ENCODE measurements at regions not wholly inside any gene's neighbourhood (a gene's known extent, or its start where the extent isn't known, plus 50 kb on each side); places are given as distances from the start of the nearest gene placed in this dataset.

- no peaks in the 10 kb centered on the region for H3K9me3 ChIP-seq (ENCODE audit: control insufficient read depth, insufficient read depth, low read length)
- no peak overlapping the region for H3K9ac ChIP-seq (ENCODE audit: low read depth, low read length)
- no peaks in the 10 kb centered on the region; the same call in 1 of the 2 replicates for H3K36me3 ChIP-seq (ENCODE audit: insufficient read depth, low read length)
- no peaks in the 10 kb centered on the region for H3K4me1 ChIP-seq (ENCODE audit: insufficient read depth, low read length)
Observed at GRCh38 chr12:64931321-64931720, 106.9 kb downstream of the TBC1D30 start.

GRCh38 chr12:64931981-64932380 is 107.5 kb downstream of the TBC1D30 start:
- Histone ChIP-seq H3K9ac (ENCODE audit: low read depth, low read length) (no peak overlapping the region), H3K36me3 (ENCODE audit: insufficient read depth, low read length) (no peaks in the 10 kb centered on the region; the same call in 1 of the 2 replicates), H3K4me1 (ENCODE audit: insufficient read depth, low read length) (no peaks in the 10 kb centered on the region), H3K9me3 (ENCODE audit: control insufficient read depth, insufficient read depth, low read length) (no peaks in the 10 kb centered on the region)

GRCh38 chr12:64933791-64934190 is 109.3 kb downstream of the TBC1D30 start:
- no peaks in the 10 kb centered on the region for H3K9me3 ChIP-seq (ENCODE audit: control insufficient read depth, insufficient read depth, low read length)
- H3K9ac ChIP-seq (ENCODE audit: low read depth, low read length) = no peak overlapping the region
- no peaks in the 10 kb centered on the region for H3K4me1 ChIP-seq (ENCODE audit: insufficient read depth, low read length)
- H3K36me3 ChIP-seq (ENCODE audit: insufficient read depth, low read length) = no peaks in the 10 kb centered on the region; the same call in 1 of the 2 replicates

DNA sequence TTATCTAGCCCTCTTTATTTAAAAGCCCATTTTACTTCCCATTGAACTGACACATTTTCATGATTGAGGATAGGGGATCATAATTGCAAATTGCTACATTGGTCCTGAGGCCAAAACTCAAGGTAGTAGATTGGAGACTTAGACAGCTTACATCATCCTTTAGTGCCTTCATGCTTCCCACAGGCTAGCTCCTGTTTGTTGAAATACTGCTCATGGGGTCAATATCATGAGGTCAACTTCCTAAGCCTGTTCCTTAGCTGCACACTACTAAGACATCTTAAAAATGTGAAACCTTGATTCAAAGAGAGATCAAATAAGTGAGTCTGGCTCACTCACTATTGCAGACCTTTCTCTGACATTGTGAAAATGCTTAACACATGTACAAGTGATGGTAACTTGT is 113.0 kb downstream of the TBC1D30 start:
- no peaks in the 10 kb centered on the region for H3K4me1 ChIP-seq (ENCODE audit: insufficient read depth, low read length)
- H3K36me3 ChIP-seq (ENCODE audit: insufficient read depth, low read length) = no peaks in the 10 kb centered on the region; the same call in 1 of the 2 replicates
- no peak overlapping the region for H3K9ac ChIP-seq (ENCODE audit: low read depth, low read length)
- H3K9me3 ChIP-seq (ENCODE audit: control insufficient read depth, insufficient read depth, low read length) = no peaks in the 10 kb centered on the region

DNA sequence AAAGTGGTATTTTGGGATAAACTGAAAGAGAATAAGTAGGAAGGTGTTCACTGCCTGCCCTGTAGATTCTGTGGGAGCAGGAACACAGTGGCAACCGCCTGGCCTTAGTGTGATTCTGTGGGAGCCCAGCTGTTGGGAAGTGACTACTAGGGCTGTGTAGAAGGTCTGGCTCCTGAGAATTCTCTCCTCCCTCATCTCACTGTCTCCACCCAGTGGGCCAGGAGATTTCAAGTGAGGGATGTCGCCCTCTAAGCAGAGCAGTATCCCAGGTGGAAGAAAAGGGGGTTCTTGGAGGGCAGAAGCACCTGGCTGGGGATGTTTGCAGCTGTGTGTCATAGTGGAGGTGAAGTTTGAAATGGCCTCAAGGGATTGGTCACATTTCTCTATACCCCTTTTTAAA is 113.7 kb downstream of the TBC1D30 start:
- H3K4me1 ChIP-seq (ENCODE audit: insufficient read depth, low read length) = no peaks in the 10 kb centered on the region
- no peaks in the 10 kb centered on the region for H3K9me3 ChIP-seq (ENCODE audit: control insufficient read depth, insufficient read depth, low read length)
- H3K9ac ChIP-seq (ENCODE audit: low read depth, low read length) = no peak overlapping the region
- H3K36me3 ChIP-seq (ENCODE audit: insufficient read depth, low read length) = no peaks in the 10 kb centered on the region; the same call in 1 of the 2 replicates

- Histone ChIP-seq H3K36me3 (ENCODE audit: insufficient read depth, low read length) (no peaks in the 10 kb centered on the region; the same call in 1 of the 2 replicates), H3K4me1 (ENCODE audit: insufficient read depth, low read length) (no peaks in the 10 kb centered on the region), H3K9me3 (ENCODE audit: control insufficient read depth, insufficient read depth, low read length) (no peaks in the 10 kb centered on the region), H3K9ac (ENCODE audit: low read depth, low read length) (no peak overlapping the region)
Observed at GRCh38 chr12:64943686-64944085, 119.2 kb downstream of the TBC1D30 start.

DNA sequence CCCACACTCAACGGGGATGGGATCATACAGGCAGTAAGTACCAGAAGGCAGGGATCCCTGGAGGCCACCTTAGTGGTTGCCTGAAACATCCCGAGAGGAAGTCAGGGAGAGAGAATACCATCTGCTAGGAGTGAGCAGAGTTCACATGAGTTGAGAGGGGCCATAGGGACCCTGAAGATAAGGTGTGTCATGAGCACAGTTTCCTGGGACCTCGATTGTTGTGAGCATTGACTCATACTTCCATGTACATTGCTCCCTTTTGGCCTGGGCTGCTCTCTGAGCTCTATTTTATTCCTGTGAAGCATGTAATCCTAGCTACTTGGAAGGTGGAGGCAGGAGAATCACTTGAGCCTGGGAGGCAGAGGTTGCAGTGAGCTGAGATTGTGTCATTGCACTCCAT is 120.5 kb downstream of the TBC1D30 start:
- Histone ChIP-seq H3K9ac (ENCODE audit: low read depth, low read length) (no peak overlapping the region), H3K9me3 (ENCODE audit: control insufficient read depth, insufficient read depth, low read length) (no peaks in the 10 kb centered on the region), H3K36me3 (ENCODE audit: insufficient read depth, low read length) (no peaks in the 10 kb centered on the region; the same call in 1 of the 2 replicates), H3K4me1 (ENCODE audit: insufficient read depth, low read length) (no peaks in the 10 kb centered on the region)

DNA sequence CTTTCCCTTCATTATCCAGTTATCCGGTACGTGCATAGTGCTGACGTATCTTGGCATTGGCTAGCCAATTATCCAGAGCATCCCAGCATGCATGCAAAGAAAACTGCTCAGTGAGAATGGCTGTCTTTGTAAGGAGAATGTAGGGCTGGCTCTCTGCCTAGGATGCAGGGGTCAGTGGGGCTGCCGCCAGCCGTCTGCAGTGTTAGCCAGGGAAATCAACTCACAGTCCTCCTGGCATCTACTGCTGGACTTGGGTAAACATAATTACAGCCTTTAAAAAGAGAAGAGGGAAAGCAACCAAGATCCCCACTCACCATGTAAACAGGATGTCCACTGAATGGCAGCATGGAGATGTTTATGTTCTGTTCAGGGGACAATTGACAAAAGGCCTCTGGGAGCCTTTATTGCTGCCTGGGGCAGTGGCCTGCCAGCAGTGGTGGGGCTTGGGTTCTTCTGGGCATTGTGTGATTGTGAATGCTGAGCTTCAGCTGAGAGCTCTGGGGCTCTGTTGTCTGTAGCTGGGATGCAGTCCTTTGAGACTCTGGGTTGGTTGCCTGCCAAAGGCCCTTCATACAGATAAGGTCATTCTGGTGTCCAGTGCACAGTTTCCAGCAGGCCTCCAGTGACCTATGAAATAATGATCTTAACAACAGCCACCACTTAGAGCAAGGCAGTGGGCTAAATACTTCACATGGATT is 121.8 kb downstream of the TBC1D30 start:
- H3K9me3 ChIP-seq (ENCODE audit: control insufficient read depth, insufficient read depth, low read length) = no peaks in the 10 kb centered on the region
- H3K4me1 ChIP-seq (ENCODE audit: insufficient read depth, low read length) = no peaks in the 10 kb centered on the region
- no peaks in the 10 kb centered on the region; the same call in 1 of the 2 replicates for H3K36me3 ChIP-seq (ENCODE audit: insufficient read depth, low read length)
- H3K9ac ChIP-seq (ENCODE audit: low read depth, low read length) = no peak overlapping the region

- H3K4me1 ChIP-seq (ENCODE audit: insufficient read depth, low read length) = no peaks in the 10 kb centered on the region; the same call in 1 of the 2 replicates
- no peaks in the 10 kb centered on the region; the same call in 1 of the 2 replicates for H3K36me3 ChIP-seq (ENCODE audit: insufficient read depth, low read length)
- no peaks in the 10 kb centered on the region for H3K9me3 ChIP-seq (ENCODE audit: control insufficient read depth, insufficient read depth, low read length)
- H3K9ac ChIP-seq (ENCODE audit: low read depth, low read length) = no peak overlapping the region
Observed at GRCh38 chr12:64950711-64951298, 126.4 kb downstream of the TBC1D30 start.

GRCh38 chr12:64951944-64952343 is 127.5 kb downstream of the TBC1D30 start:
- H3K4me1 ChIP-seq (ENCODE audit: insufficient read depth, low read length) = no peaks in the 10 kb centered on the region; the same call in 1 of the 2 replicates

DNA sequence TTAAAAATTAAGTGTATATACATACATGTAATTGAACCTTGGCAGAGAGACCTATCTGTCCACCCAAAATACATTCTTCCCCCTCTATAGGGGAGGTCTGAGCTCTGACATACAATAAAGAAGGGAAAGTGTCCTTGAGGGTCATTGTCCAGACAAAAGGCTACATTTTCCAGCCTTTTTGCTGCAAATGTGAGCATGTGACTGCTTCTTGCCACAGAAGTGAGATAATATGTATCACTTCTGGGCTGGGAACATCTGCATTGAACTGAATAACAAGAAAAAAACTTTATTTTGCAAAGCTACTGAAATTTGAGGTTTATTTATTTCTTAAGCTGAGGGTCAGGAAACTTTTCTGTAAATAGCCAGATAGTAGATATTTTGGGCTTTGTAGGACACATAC is 131.3 kb downstream of the TBC1D30 start:
- no peak overlapping the region for H3K9ac ChIP-seq (ENCODE audit: low read depth, low read length)
- H3K4me1 ChIP-seq (ENCODE audit: insufficient read depth, low read length) = no peaks in the 10 kb centered on the region; the same call in 1 of the 2 replicates
- no peaks in the 10 kb centered on the region for H3K9me3 ChIP-seq (ENCODE audit: control insufficient read depth, insufficient read depth, low read length)
- H3K36me3 ChIP-seq (ENCODE audit: insufficient read depth, low read length) = no peaks in the 10 kb centered on the region

More at GRCh38 chr12:64951944-64952343, 127.5 kb downstream of the TBC1D30 start:
- Histone ChIP-seq H3K9ac (ENCODE audit: low read depth, low read length) (no peak overlapping the region), H3K36me3 (ENCODE audit: insufficient read depth, low read length) (no peaks in the 10 kb centered on the region; the same call in 1 of the 2 replicates), H3K9me3 (ENCODE audit: control insufficient read depth, insufficient read depth, low read length) (no peaks in the 10 kb centered on the region)

DNA sequence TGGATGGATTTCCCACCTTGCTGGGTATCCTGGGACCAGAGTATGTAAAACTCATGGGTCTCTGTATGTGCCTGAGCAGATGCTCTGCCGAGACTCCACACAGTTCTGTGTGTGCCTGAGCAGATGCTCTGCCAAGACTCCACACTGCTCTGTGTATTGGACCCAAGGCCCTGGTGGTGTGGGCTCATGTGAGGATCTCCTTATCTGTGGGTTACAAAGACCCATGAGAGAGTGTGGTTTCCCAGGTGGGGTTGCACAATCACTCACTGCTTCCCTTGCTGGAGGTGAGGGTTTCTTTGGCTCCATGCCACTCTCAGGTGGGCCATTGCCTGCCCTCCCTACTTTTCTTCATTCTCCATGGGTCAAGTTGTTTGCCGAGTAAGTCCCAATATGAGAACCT is 141.5 kb downstream of the TBC1D30 start:
- Histone ChIP-seq H3K9ac (ENCODE audit: low read depth, low read length) (no peak overlapping the region), H3K36me3 (ENCODE audit: insufficient read depth, low read length) (no peaks in the 10 kb centered on the region), H3K9me3 (ENCODE audit: control insufficient read depth, insufficient read depth, low read length) (0 out of 2 replicates have a peak, but pooled peaks cover 2% of the 10 kb centered on the region), H3K4me1 (ENCODE audit: insufficient read depth, low read length) (no peaks in the 10 kb centered on the region)

DNA sequence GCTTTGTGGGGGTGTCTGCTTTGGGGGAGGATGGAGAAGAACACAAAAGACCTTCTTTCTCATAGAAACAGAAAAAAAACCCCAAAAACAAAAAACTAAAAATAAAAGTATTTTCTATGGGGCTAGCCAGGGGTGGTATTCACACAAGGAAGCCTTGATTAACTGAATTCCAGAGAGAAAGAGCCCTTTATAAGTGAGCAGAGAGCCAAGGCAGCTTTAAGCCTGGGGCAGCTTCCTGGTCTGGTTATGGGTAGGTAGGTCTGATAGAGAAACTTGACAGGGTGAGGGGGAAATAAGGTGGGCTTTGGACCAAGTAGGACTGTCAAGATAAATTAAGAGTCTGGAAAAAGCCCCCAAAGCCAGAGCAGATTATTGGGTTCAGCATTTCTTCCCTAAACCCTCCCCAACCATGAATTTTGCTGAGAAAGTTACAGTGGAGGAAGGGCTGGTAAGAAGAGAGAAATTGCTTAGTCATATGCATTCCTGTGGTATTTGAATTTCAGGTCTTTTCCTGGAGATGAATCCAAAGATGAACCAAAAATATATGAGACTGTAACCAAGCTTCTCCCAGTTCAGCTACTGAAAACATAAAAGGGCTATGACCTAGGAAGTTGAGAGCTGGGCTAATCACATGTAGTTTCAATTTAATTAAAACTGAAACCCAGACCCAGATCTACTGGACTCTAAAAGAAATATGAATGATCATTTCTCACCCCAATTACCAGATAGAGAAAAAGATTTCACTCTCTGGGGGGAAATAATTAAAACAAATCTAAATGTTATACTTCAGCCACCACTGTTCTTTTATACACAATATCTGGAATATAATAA is 144.8 kb downstream of the TBC1D30 start:
- Histone ChIP-seq H3K4me1 (ENCODE audit: insufficient read depth, low read length) (no peaks in the 10 kb centered on the region), H3K9ac (ENCODE audit: low read depth, low read length) (no peak overlapping the region), H3K9me3 (ENCODE audit: control insufficient read depth, insufficient read depth, low read length) (peaks cover 2% of the 10 kb centered on the region; the same call in 1 of the 2 replicates), H3K36me3 (ENCODE audit: insufficient read depth, low read length) (no peaks in the 10 kb centered on the region)

- H3K9me3 ChIP-seq (ENCODE audit: control insufficient read depth, insufficient read depth, low read length) = no peaks in the 10 kb centered on the region; the same call in 1 of the 2 replicates
- H3K4me1 ChIP-seq (ENCODE audit: insufficient read depth, low read length) = no peaks in the 10 kb centered on the region
- H3K36me3 ChIP-seq (ENCODE audit: insufficient read depth, low read length) = no peaks in the 10 kb centered on the region; the same call in 1 of the 2 replicates
- no peak overlapping the region for H3K9ac ChIP-seq (ENCODE audit: low read depth, low read length)
Observed at GRCh38 chr12:64976131-64976530, 145.0 kb downstream of the WIF1 start.
